H1 (cell line): ENCODE measurements at regions not wholly inside any gene's neighbourhood (a gene's known extent, or its start where the extent isn't known, plus 50 kb on each side); places are given as distances from the start of the nearest gene placed in this dataset.

ENCODE experiments used
- CTCF ChIA-PET: fragments of 300-600 bp; sonication (Branson Sonifier 250); formaldehyde crosslinking; loops from one replicate; lab custom pipeline; 2021; ENCODE audit not compliant: partially characterized antibody; lab: Charles Lee
- POLR2A ChIA-PET: fragments of 300-600 bp; sonication (Branson Sonifier 250); formaldehyde crosslinking; loops from one replicate; lab custom pipeline; 2021; ENCODE audit warnings: inconsistent platforms; ENCODE audit not compliant: partially characterized antibody; lab: Charles Lee
- DNase-seq, 2 experiments: peaks; one replicate each; pipeline versions ENCODE4 v3.0.0 to v3.0.0-alpha.2; 2010 to 2022; ENCODE audit warnings: low spot score in 2 of 2, low read depth in 1 of 2, mixed read lengths in 1 of 2
- FAIRE-seq: peaks from 2 replicates; lab custom pipeline; 2011; peaks lifted over from hg19 to GRCh38; lab: Jason Lieb, UNC
- H2AFZ ChIP-seq: 2 replicates; pipeline ENCODE4 v1.8.1; 2012; ENCODE audit warnings: low read length, inconsistent platforms
- H2AK5ac ChIP-seq: 2 replicates; pipeline ENCODE4 v1.6.1; 2013; ENCODE audit warnings: low read depth, low read length
- H2BK120ac ChIP-seq: replicated peaks from 2 replicates; pipeline ENCODE3; 2013; ENCODE audit warnings: low read depth, low read length, inconsistent platforms
- H2BK12ac ChIP-seq: 2 replicates; pipeline ENCODE4 v1.6.1; 2013; ENCODE audit warnings: low read depth, low read length
- H2BK15ac ChIP-seq: 2 replicates; pipeline ENCODE4 v1.6.1; 2013; ENCODE audit warnings: low read length
- H2BK20ac ChIP-seq: 2 replicates; pipeline ENCODE4 v1.6.1; 2013; ENCODE audit warnings: low read length
- H2BK5ac ChIP-seq: 2 replicates; pipeline ENCODE4 v1.6.1; 2013; ENCODE audit warnings: low read depth, low read length
- H3K14ac ChIP-seq: 2 replicates; pipeline ENCODE4 v1.6.1; 2013; ENCODE audit warnings: inconsistent platforms; ENCODE audit not compliant: insufficient read length
- H3K18ac ChIP-seq: 2 replicates; pipeline ENCODE4 v1.6.1; 2013; ENCODE audit warnings: low read length; ENCODE audit errors: extremely low read depth
- H3K23ac ChIP-seq: 2 replicates; pipeline ENCODE4 v1.6.1; 2013; ENCODE audit warnings: inconsistent platforms; ENCODE audit not compliant: insufficient read length
- H3K23me2 ChIP-seq: 2 replicates; pipeline ENCODE4 v1.6.1; 2013; ENCODE audit warnings: low read depth, low read length
- H3K27ac ChIP-seq: 2 replicates; pipeline ENCODE4 v1.6.1; 2011; ENCODE audit warnings: low read depth, low read length, inconsistent platforms
- H3K27me3 ChIP-seq, 4 experiments: replicated peaks in 1 of 4; 1 replicate in 1 of 4; 2 replicates in 3 of 4; pipeline versions ENCODE4 v1.6.1 to v1.8.1; 2011 to 2013; ENCODE audit warnings: low read length in 3 of 4, mild to moderate bottlenecking in 3 of 4, inconsistent platforms in 2 of 4, mixed read lengths in 2 of 4, moderate library complexity in 1 of 4; ENCODE audit not compliant: control insufficient read depth in 3 of 4, insufficient read depth in 3 of 4; ENCODE audit errors: extremely low read depth in 1 of 4
- H3K36me3 ChIP-seq, 4 experiments: 2 replicates each; pipeline versions ENCODE4 v1.6.1 to v1.8.1; 2011 to 2013; ENCODE audit warnings: mild to moderate bottlenecking in 4 of 4, low read length in 3 of 4, moderate library complexity in 2 of 4, control low read depth in 1 of 4, inconsistent platforms in 1 of 4; ENCODE audit not compliant: insufficient read depth in 4 of 4, control insufficient read depth in 2 of 4
- H3K4ac ChIP-seq: replicated peaks from 2 replicates; pipeline ENCODE3; 2013; ENCODE audit warnings: low read length, low read depth, mixed read lengths, inconsistent platforms; ENCODE audit not compliant: insufficient read length
- H3K4me1 ChIP-seq, 4 experiments: replicated peaks in 1 of 4; 1 replicate in 1 of 4; 2 replicates in 3 of 4; pipeline versions ENCODE4 v1.6.1 to v1.8.1; 2011 to 2013; ENCODE audit warnings: low read length in 3 of 4, inconsistent platforms in 2 of 4, mixed read lengths in 1 of 4; ENCODE audit not compliant: insufficient read depth in 4 of 4, control insufficient read depth in 3 of 4
- H3K4me2 ChIP-seq, 2 experiments: 2 replicates each; pipeline versions ENCODE4 v1.6.1 to v1.8.1; 2011 to 2013; ENCODE audit warnings: low read depth in 2 of 2, low read length in 2 of 2, control low read depth in 1 of 2, inconsistent platforms in 1 of 2, mild to moderate bottlenecking in 1 of 2; ENCODE audit not compliant: insufficient read depth in 1 of 2
- H3K4me3 ChIP-seq, 4 experiments: fragments of 200-600, 300-600 bp in 1 of 4; sonication (generic), shearing (Covaris generic), sonication (Bioruptor Twin) in 1 of 4; 2 replicates each; pipeline versions ENCODE4 v1.5.1 to v1.8.1; 2011 to 2016; ENCODE audit warnings: low read length in 4 of 4, low read depth in 3 of 4, control low read depth in 2 of 4, inconsistent platforms in 2 of 4, mild to moderate bottlenecking in 2 of 4, mixed read lengths in 1 of 4, moderate library complexity in 1 of 4; ENCODE audit not compliant: insufficient read depth in 2 of 4; ENCODE audit errors: extremely low read depth in 1 of 4
- H3K56ac ChIP-seq: replicated peaks from 2 replicates; pipeline ENCODE3; 2013; ENCODE audit warnings: low read depth, mild to moderate bottlenecking, mixed read lengths, low read length, inconsistent platforms; ENCODE audit not compliant: insufficient read length
- H3K79me1 ChIP-seq: 2 replicates; pipeline ENCODE4 v1.6.1; 2013; ENCODE audit warnings: low read depth, low read length, control low read depth
- H3K79me2 ChIP-seq, 2 experiments: 2 replicates each; pipeline versions ENCODE4 v1.6.1 to v1.8.1; 2012 to 2013; ENCODE audit warnings: low read length in 2 of 2, mild to moderate bottlenecking in 2 of 2, inconsistent platforms in 1 of 2; ENCODE audit not compliant: insufficient read depth in 2 of 2, control insufficient read depth in 1 of 2
- H3K9ac ChIP-seq, 4 experiments: replicated peaks in 1 of 4; 1 replicate in 1 of 4; 2 replicates in 3 of 4; pipeline versions ENCODE4 v1.6.1 to v1.8.1; 2011 to 2013; ENCODE audit warnings: low read depth in 3 of 4, low read length in 3 of 4, control low read depth in 2 of 4, mild to moderate bottlenecking in 2 of 4, moderate library complexity in 2 of 4, inconsistent platforms in 1 of 4; ENCODE audit errors: extremely low read depth in 1 of 4
- H3K9me3 ChIP-seq, 2 experiments: 2 replicates each; pipeline versions ENCODE4 v1.6.1 to v1.8.1; 2012 to 2013; ENCODE audit warnings: mild to moderate bottlenecking in 2 of 2, moderate library complexity in 2 of 2, control low read depth in 1 of 2, inconsistent platforms in 1 of 2, low read depth in 1 of 2, low read length in 1 of 2, mixed read lengths in 1 of 2; ENCODE audit not compliant: insufficient read depth in 2 of 2
- H4K20me1 ChIP-seq, 2 experiments: replicated peaks in 1 of 2; 2 replicates each; pipeline versions ENCODE3 to v1.8.1; 2011 to 2013; ENCODE audit warnings: inconsistent platforms in 2 of 2, low read length in 2 of 2, mild to moderate bottlenecking in 1 of 2; ENCODE audit not compliant: insufficient read depth in 2 of 2, control insufficient read depth in 1 of 2
- H4K5ac ChIP-seq: 2 replicates; pipeline ENCODE4 v1.6.1; 2013; ENCODE audit warnings: low read length, low read depth, mixed read lengths, inconsistent platforms; ENCODE audit not compliant: insufficient read length
- H4K8ac ChIP-seq: 2 replicates; pipeline ENCODE4 v1.8.0; 2013; ENCODE audit warnings: mild to moderate bottlenecking, moderate library complexity, low read length, inconsistent platforms; ENCODE audit not compliant: insufficient read depth; ENCODE audit errors: extremely low read depth
- H4K91ac ChIP-seq: replicated peaks from 2 replicates; pipeline ENCODE3; 2013; ENCODE audit warnings: low read length, mixed read lengths, inconsistent platforms; ENCODE audit not compliant: insufficient read length
- ATF2 ChIP-seq: IDR thresholded peaks from 2 replicates; pipeline ENCODE4 v1.6.1; 2012; ENCODE audit warnings: low read length, inconsistent platforms
- CEBPB ChIP-seq: IDR thresholded peaks from 2 replicates; pipeline ENCODE4 v1.6.1; 2012; ENCODE audit warnings: low read depth, low read length
- KDM5A ChIP-seq: fragments of 200-600 bp; IDR thresholded peaks from 2 replicates; pipeline ENCODE4 v1.7.1; 2012; ENCODE audit warnings: mild to moderate bottlenecking, low read length, inconsistent platforms, mixed read lengths
- MAX ChIP-seq: IDR thresholded peaks from 2 replicates; pipeline ENCODE4 v1.6.1; 2012; ENCODE audit warnings: inconsistent platforms
- RBBP5 ChIP-seq: IDR thresholded peaks from 2 replicates; pipeline ENCODE4 v1.7.1; 2012; ENCODE audit warnings: low read depth, mild to moderate bottlenecking, inconsistent platforms, low read length, moderate library complexity, borderline replicate concordance
- RXRA ChIP-seq: IDR thresholded peaks from 2 replicates; pipeline ENCODE4 v1.6.1; 2011; ENCODE audit warnings: low read depth, mild to moderate bottlenecking, low read length, moderate library complexity; ENCODE audit not compliant: insufficient read depth

- Histone ChIP-seq H3K9ac (no peak overlapping the region), H3K27me3 (no peaks in the 10 kb centered on the region), H3K23me2 (peaks cover 2% of the 10 kb centered on the region; the same call in 1 of the 2 replicates), H3K9me3 (no peaks in the 10 kb centered on the region), H3K36me3 (no peaks in the 10 kb centered on the region), H3K27ac (no peak overlapping the region), H3K79me2 (no peaks in the 10 kb centered on the region), H3K18ac (no peak overlapping the region), H2AFZ (peak overlapping the region; percentile 90), H4K20me1 (peaks cover 0 to 3% of the 10 kb centered on the region in 2 experiments), H2AK5ac (no peak overlapping the region), H2BK12ac (no peak overlapping the region), H3K79me1 (no peaks in the 10 kb centered on the region), H3K4me2 (peak overlapping the region in 1 of 2 experiments; percentile 12; a peak in 1 of 4 replicates), H3K14ac (no peak overlapping the region), H3K23ac (no peak overlapping the region), H3K4ac (no peak overlapping the region), H2BK20ac (no peak overlapping the region), H2BK5ac (no peak overlapping the region), H2BK15ac (no peak overlapping the region), H4K8ac (no peak overlapping the region), H2BK120ac (no peak overlapping the region), H3K4me3 (no peak overlapping the region; a peak in 1 of 8 replicates), H3K56ac (no peak overlapping the region), H4K91ac (no peak overlapping the region), H3K4me1 (peaks cover 2 to 7% (median 4%) of the 10 kb centered on the region in 4 experiments; a peak in 3 of 7 replicates), H4K5ac (no peak overlapping the region)
- ChIA-PET POLR2A (no interaction called here), CTCF (interaction anchor here (0.6 to 3.5 kb wide), 2 partner anchors 8 to 388 kb away, joined by 3 to 19 read pairs; no protein-coding TSS in a partner anchor)
- DNase-seq (no peak), FAIRE-seq (no peak)
- peak; percentile 70 for TF ChIP-seq CEBPB
- TF ChIP-seq ATF2, result no peak
- TF ChIP-seq KDM5A, result no peak
- TF ChIP-seq RBBP5, result no peak
- TF ChIP-seq RXRA, result no peak
- no peak for TF ChIP-seq MAX
Observed at GRCh38 chr4:189784651-189785050, 156.0 kb upstream of the FRG1 start.
